Stimulated activated CD4-positive, alpha-beta T cell treated with anti-CD3 and anti-CD28 coated beads, Interleukin-1b, Interleukin-23, amount 100 ng/mL, for 48 hours (primary cell): ENCODE measurements at regions not wholly inside any gene's neighbourhood (a gene's known extent, or its start where the extent isn't known, plus 50 kb on each side); places are given as distances from the start of the nearest gene placed in this dataset.

Experiments used
- DNase-seq: peaks from one replicate; pipeline ENCODE4 v3.0.0-alpha.2; 2020

- DNase-seq, result no peak
Measured at GRCh38 chr5:2427983-2428382, 323.5 kb downstream of the IRX2 start.

GRCh38 chr5:2423634-2424033 is 327.8 kb downstream of the IRX2 start:
- no peak for DNase-seq

- DNase-seq, result no peak
Measured at GRCh38 chr5:2417301-2417700, 334.2 kb downstream of the IRX2 start.

GRCh38 chr5:2415678-2416077 is 335.8 kb downstream of the IRX2 start:
- DNase-seq, result no peak

- DNase-seq, result no peak
Measured at GRCh38 chr5:2410451-2410850, 341.0 kb downstream of the IRX2 start.

GRCh38 chr5:2403296-2403695 is 348.2 kb downstream of the IRX2 start:
- no peak for DNase-seq

- no peak for DNase-seq
Measured at GRCh38 chr5:2399804-2400203, 351.7 kb downstream of the IRX2 start.

- DNase-seq, result no peak
Measured at GRCh38 chr5:2399096-2399495, 352.4 kb downstream of the IRX2 start.

- DNase-seq, result no peak
Measured at GRCh38 chr5:2393556-2393955, 357.9 kb downstream of the IRX2 start.

- no peak for DNase-seq
Measured at GRCh38 chr5:2391566-2391965, 359.9 kb downstream of the IRX2 start.

- no peak for DNase-seq
Measured at GRCh38 chr5:2391021-2391420, 360.5 kb downstream of the IRX2 start.

GRCh38 chr5:2388571-2388970 is 362.9 kb downstream of the IRX2 start:
- no peak for DNase-seq

GRCh38 chr5:2387634-2388325 is 363.7 kb downstream of the IRX2 start:
- DNase-seq, result no peak

- DNase-seq, result no peak
Measured at GRCh38 chr5:2387250-2387633, 364.2 kb downstream of the IRX2 start.

- DNase-seq, result no peak
Measured at GRCh38 chr5:2385818-2386217, 365.7 kb downstream of the IRX2 start.

- no peak for DNase-seq
Measured at GRCh38 chr5:2383698-2384065, 367.8 kb downstream of the IRX2 start.

- no peak for DNase-seq
Measured at GRCh38 chr5:2382776-2383697, 368.4 kb downstream of the IRX2 start.

- no peak for DNase-seq
Measured at GRCh38 chr5:2381861-2382260, 369.6 kb downstream of the IRX2 start.

- no peak for DNase-seq
Measured at GRCh38 chr5:2381070-2381469, 370.4 kb downstream of the IRX2 start.

- DNase-seq, result no peak
Measured at GRCh38 chr5:2378976-2379375, 372.5 kb downstream of the IRX2 start.

- DNase-seq, result no peak
Measured at GRCh38 chr5:2378108-2378507, 373.4 kb downstream of the IRX2 start.

GRCh38 chr5:2376486-2376885 is 375.0 kb downstream of the IRX2 start:
- DNase-seq, result no peak

GRCh38 chr5:2375757-2376250 is 375.7 kb downstream of the IRX2 start:
- DNase-seq, result no peak

GRCh38 chr5:2375291-2375690 is 376.2 kb downstream of the IRX2 start:
- no peak for DNase-seq
